ENCODE measurements at regions not wholly inside any gene's neighbourhood (a gene's known extent, or its start where the extent isn't known, plus 50 kb on each side); places are given as distances from the start of the nearest gene placed in this dataset.

DNA sequence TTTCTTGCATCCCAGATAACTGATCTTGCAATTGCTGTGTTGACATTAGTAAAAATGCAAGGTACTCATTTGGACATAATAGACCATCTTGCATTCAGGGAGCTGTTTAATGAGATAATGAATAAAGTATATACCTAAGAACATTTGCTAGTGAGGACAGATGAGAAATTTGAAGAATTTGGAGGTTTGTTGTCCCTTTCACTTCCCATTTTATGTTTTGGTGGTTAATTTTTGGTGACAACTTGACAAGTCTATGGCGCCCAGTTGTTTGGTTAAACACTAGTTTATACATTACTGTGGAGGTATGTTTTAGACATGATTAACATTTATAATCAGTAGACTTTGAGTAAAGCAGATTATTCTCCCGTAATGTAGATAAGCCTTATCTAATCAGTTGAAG is 300.2 kb upstream of the SYNCRIP start:
- H3K4me2 ChIP-seq (ENCODE audit: insufficient read depth, insufficient read length, low read length), result no peak overlapping the region
- no peak overlapping the region for H3K4me3 Mint-ChIP-seq
- no peak overlapping the region for H3T11ph ChIP-seq (ENCODE audit: low read length)
- no peak overlapping the region for H2BK20ac ChIP-seq (ENCODE audit: low read depth, low read length, poor library complexity, severe bottlenecking)
- H2BK120ac ChIP-seq (ENCODE audit: low read depth, low read length, poor library complexity, severe bottlenecking), result no peak overlapping the region
- no peaks in the 10 kb centered on the region for H3K79me1 ChIP-seq (ENCODE audit: insufficient read depth, low read depth, low read length, poor library complexity, severe bottlenecking)
- H3K9ac ChIP-seq (ENCODE audit: extremely low read depth, insufficient read length, low read length), result no peak overlapping the region
- H3K27me3 ChIP-seq (ENCODE audit: insufficient read depth, low read length), result no peaks in the 10 kb centered on the region
- H3K27me3 Mint-ChIP-seq (ENCODE audit: low read depth), result no peaks in the 10 kb centered on the region
- H3K36me3 Mint-ChIP-seq (ENCODE audit: insufficient read depth in 1 of 3, low read depth in 3 of 3), result no peaks in the 10 kb centered on the region; a peak in 2 of 7 replicates
- no peak overlapping the region for H4K91ac ChIP-seq (ENCODE audit: insufficient read length, low read depth, low read length)
- peaks cover 2% of the 10 kb centered on the region in 2 experiments; a peak in 2 of 5 replicates for H3K9me3 Mint-ChIP-seq
- H3K79me2 ChIP-seq (ENCODE audit: insufficient read depth, low read length), result no peaks in the 10 kb centered on the region
- H2BK15ac ChIP-seq (ENCODE audit: low read depth, low read length), result no peak overlapping the region
- no peak overlapping the region for H2BK5ac ChIP-seq (ENCODE audit: insufficient read length, low read length)
- H3K27ac Mint-ChIP-seq, result no peak overlapping the region
- no peaks in the 10 kb centered on the region for H4K20me1 ChIP-seq (ENCODE audit: control insufficient read depth, insufficient read depth, insufficient read length)
- no peak overlapping the region for H3K4ac ChIP-seq (ENCODE audit: low read depth, low read length)
- H2BK12ac ChIP-seq (ENCODE audit: insufficient read length, low read depth, low read length), result no peak overlapping the region
- H2AFZ ChIP-seq (ENCODE audit: low read length), result no peak overlapping the region
- no peak overlapping the region for H3K18ac ChIP-seq (ENCODE audit: insufficient read length, low read depth, low read length)
- H3K14ac ChIP-seq (ENCODE audit: insufficient read depth, low read length), result no peak overlapping the region
- no peak overlapping the region for H4K8ac ChIP-seq (replicated peaks; ENCODE audit: insufficient read length, low read depth, low read length)
- no peaks in the 10 kb centered on the region for H3K23me2 ChIP-seq (ENCODE audit: insufficient read length, low read depth, low read length, poor library complexity, severe bottlenecking)
- H2AK5ac ChIP-seq (ENCODE audit: insufficient read length, low read length), result no peak overlapping the region
- no CpG with 5 or more reads among the region's 2 CpGs for WGBS (ENCODE audit: extremely low coverage, insufficient read length, low lambda C conversion rate)
- H3K4me1 Mint-ChIP-seq, result no peaks in the 10 kb centered on the region
- H3K9me3 ChIP-seq (ENCODE audit: control insufficient read depth, low read depth, low read length), result no peaks in the 10 kb centered on the region
- no peak overlapping the region for H3K27ac ChIP-seq (ENCODE audit: insufficient read length, low read depth, low read length)
- H3K23ac ChIP-seq (ENCODE audit: insufficient read length, low read depth, low read length), result no peak overlapping the region
- no peak overlapping the region for H4K5ac ChIP-seq (ENCODE audit: insufficient read length, low read depth, low read length)
- no peak overlapping the region for H3K56ac ChIP-seq (ENCODE audit: insufficient read length, low read depth, low read length)
- TF ChIP-seq, protein P1, sequence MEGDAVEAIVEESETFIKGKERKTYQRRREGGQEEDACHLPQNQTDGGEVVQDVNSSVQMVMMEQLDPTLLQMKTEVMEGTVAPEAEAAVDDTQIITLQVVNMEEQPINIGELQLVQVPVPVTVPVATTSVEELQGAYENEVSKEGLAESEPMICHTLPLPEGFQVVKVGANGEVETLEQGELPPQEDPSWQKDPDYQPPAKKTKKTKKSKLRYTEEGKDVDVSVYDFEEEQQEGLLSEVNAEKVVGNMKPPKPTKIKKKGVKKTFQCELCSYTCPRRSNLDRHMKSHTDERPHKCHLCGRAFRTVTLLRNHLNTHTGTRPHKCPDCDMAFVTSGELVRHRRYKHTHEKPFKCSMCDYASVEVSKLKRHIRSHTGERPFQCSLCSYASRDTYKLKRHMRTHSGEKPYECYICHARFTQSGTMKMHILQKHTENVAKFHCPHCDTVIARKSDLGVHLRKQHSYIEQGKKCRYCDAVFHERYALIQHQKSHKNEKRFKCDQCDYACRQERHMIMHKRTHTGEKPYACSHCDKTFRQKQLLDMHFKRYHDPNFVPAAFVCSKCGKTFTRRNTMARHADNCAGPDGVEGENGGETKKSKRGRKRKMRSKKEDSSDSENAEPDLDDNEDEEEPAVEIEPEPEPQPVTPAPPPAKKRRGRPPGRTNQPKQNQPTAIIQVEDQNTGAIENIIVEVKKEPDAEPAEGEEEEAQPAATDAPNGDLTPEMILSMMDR (conservative IDR thresholded peaks at IDR 0.05), result no peak
- no peak for DNase-seq
- H3K4me1 ChIP-seq (ENCODE audit: insufficient read depth, low read length), result no peaks in the 10 kb centered on the region
